GM12878 (cell line): ENCODE measurements at regions not wholly inside any gene's neighbourhood (a gene's known extent, or its start where the extent isn't known, plus 50 kb on each side); places are given as distances from the start of the nearest gene placed in this dataset.

Source experiments
- ATAC-seq: fragments of 200-7000 bp; cut with Tn5 transposase; 3 replicates; pipeline ENCODE4 v1.9.1; 2020; ENCODE audit warnings: mild to moderate bottlenecking, moderate library complexity
- BruUV-seq: library from RNA; stranded (reverse); fragments of 400-500 nt; replicated peaks from 2 replicates; lab custom pipeline; 2021; lab: Mats Ljungman, UMichigan
- CTCF ChIA-PET: fragments of 300-600 bp; sonication (Branson Sonifier 250); formaldehyde crosslinking; extraction: SDS; loops from one replicate; lab custom pipeline; 2021; ENCODE audit warnings: inconsistent platforms; lab: Yijun Ruan, JAX
- POLR2A ChIA-PET: fragments of 350-600 bp; formaldehyde crosslinking; extraction: SDS; loops from one replicate; lab custom pipeline; 2021; ENCODE audit warnings: inconsistent platforms; lab: Charles Lee
- RAD21 ChIA-PET: fragments of 300-600 bp; sonication (Branson Sonifier 250); formaldehyde crosslinking; loops from one replicate; lab custom pipeline; 2023; ENCODE audit warnings: antibody characterized with exemption; ENCODE audit not compliant: unreplicated experiment; lab: Charles Lee
- SMC1A ChIA-PET: fragments of 300-600 bp; sonication (Branson Sonifier 250); formaldehyde crosslinking; loops from one replicate; lab custom pipeline; 2023; ENCODE audit not compliant: unreplicated experiment, uncharacterized antibody; lab: Charles Lee
- DNase-seq: peaks from one replicate; pipeline ENCODE4 v3.0.0-alpha.2; 2011; ENCODE audit warnings: low read depth, low spot score
- FAIRE-seq: peaks from 3 replicates; lab custom pipeline; 2011; peaks lifted over from hg19 to GRCh38; lab: Jason Lieb, UNC
- H2AFZ ChIP-seq: 2 replicates; pipeline ENCODE4 v1.6.0; 2011; ENCODE audit warnings: low read depth, low read length, control low read depth; ENCODE audit not compliant: control insufficient read depth
- H3K27ac ChIP-seq: 2 replicates; pipeline ENCODE4 v1.5.1; 2011; ENCODE audit warnings: control low read depth; ENCODE audit not compliant: control insufficient read depth, insufficient read depth
- H3K27me3 ChIP-seq, 2 experiments: replicated peaks in 1 of 2; 2 replicates each; pipeline versions ENCODE4 v1.6.0 to v1.6.1; 2011; ENCODE audit warnings: low read length in 1 of 2; ENCODE audit not compliant: control insufficient read depth in 2 of 2, insufficient read depth in 2 of 2
- H3K36me3 ChIP-seq, 2 experiments: 2 replicates each; pipeline ENCODE4 v1.5.1; 2011; ENCODE audit warnings: low read length in 1 of 2; ENCODE audit not compliant: control insufficient read depth in 2 of 2, insufficient read depth in 2 of 2
- H3K4me1 ChIP-seq: 2 replicates; pipeline ENCODE4 v1.6.1; 2011; ENCODE audit warnings: mild to moderate bottlenecking, low read length, moderate library complexity, mixed read lengths; ENCODE audit not compliant: control insufficient read depth, insufficient read depth
- H3K4me2 ChIP-seq: 2 replicates; pipeline ENCODE4 v1.6.0; 2011; ENCODE audit warnings: control low read depth; ENCODE audit not compliant: control insufficient read depth, insufficient read depth
- H3K4me3 ChIP-seq: fragments of 200-600 bp; sonication (generic); 2 replicates; pipeline ENCODE4 v1.5.1; 2016
- H3K79me2 ChIP-seq: 2 replicates; pipeline ENCODE4 v1.6.0; 2011; ENCODE audit warnings: low read length; ENCODE audit not compliant: control insufficient read depth, insufficient read depth
- H3K9ac ChIP-seq: 2 replicates; pipeline ENCODE4 v1.8.0; 2011; ENCODE audit warnings: low read length, control low read depth, mixed read lengths; ENCODE audit not compliant: control insufficient read depth, insufficient read depth
- H3K9me3 ChIP-seq: replicated peaks from 3 replicates; pipeline ENCODE4 v1.5.1; 2011; ENCODE audit warnings: mild to moderate bottlenecking, low read length; ENCODE audit not compliant: control insufficient read depth, insufficient read depth
- H4K20me1 ChIP-seq: 2 replicates; pipeline ENCODE4 v1.6.0; 2011; ENCODE audit not compliant: control insufficient read depth, insufficient read depth
- CBFB ChIP-seq: IDR thresholded peaks from 2 replicates; pipeline ENCODE4 v1.6.1; 2016; ENCODE audit warnings: antibody characterized with exemption, low read depth
- CHD1 ChIP-seq: IDR thresholded peaks from 2 replicates; pipeline ENCODE4 v1.6.1; 2012; ENCODE audit warnings: low read depth, low read length, improper control_type of control experiment
- IKZF1 ChIP-seq: fragments of 450-650 bp; conservative IDR thresholded peaks from 2 replicates; pipeline ENCODE4 v1.6.1; 2017; ENCODE audit warnings: antibody characterized with exemption, mild to moderate bottlenecking
- KLF5 ChIP-seq: fragments of 450-650 bp; IDR thresholded peaks from 2 replicates; pipeline ENCODE4 v1.6.1; 2014; ENCODE audit warnings: mild to moderate bottlenecking; ENCODE audit not compliant: partially characterized antibody
- NFYA ChIP-seq: IDR thresholded peaks from 2 replicates; pipeline ENCODE4 v1.6.1; 2011; ENCODE audit warnings: low read depth, mild to moderate bottlenecking, low read length, improper control_type of control experiment, borderline replicate concordance
- POU2F2 ChIP-seq: IDR thresholded peaks from 3 replicates; pipeline ENCODE4 v1.6.1; 2011; ENCODE audit warnings: low read depth, mild to moderate bottlenecking, low read length, borderline replicate concordance
- RFX5 ChIP-seq: IDR thresholded peaks from 2 replicates; pipeline ENCODE4 v1.6.1; 2011; ENCODE audit warnings: low read depth, low read length, improper control_type of control experiment
- SRF ChIP-seq, 2 experiments: IDR thresholded peaks; 2 replicates each; pipeline ENCODE4 v1.6.1; 2011; ENCODE audit warnings: low read depth in 2 of 2, low read length in 2 of 2, mild to moderate bottlenecking in 1 of 2, moderate library complexity in 1 of 2
- YBX1 ChIP-seq: fragments of 450-650 bp; IDR thresholded peaks from 2 replicates; pipeline ENCODE4 v1.6.1; 2016; ENCODE audit warnings: antibody characterized with exemption
- WGBS: methylation state at CpG from one replicate; pipeline ENCODE4 v1.1.6; 2016; ENCODE audit warnings: low lambda C conversion rate; ENCODE audit not compliant: insufficient replicate concordance, insufficient coverage; ENCODE audit errors: missing lambda C conversion rate; 5-methylcytosine and 5-hydroxymethylcytosine counted together
- in situ Hi-C: fragments of 300-500 bp; cut with MboI; formaldehyde crosslinking; loops from 9 replicates; pipeline ENCODE4 v1.14.3; 2018; ENCODE audit warnings: mixed read lengths
- intact Hi-C: fragments of 100-400 bp; cut with micrococcal nuclease; formaldehyde crosslinking; loops from one replicate; pipeline ENCODE4 v1.14.2; 2022; ENCODE audit not compliant: unreplicated experiment
- TF ChIP-seq, protein P1 (sequence below): fragments of 450-650 bp; formaldehyde crosslinking; IDR thresholded peaks from 2 replicates; pipeline ENCODE4 v1.4.0; 2020; ENCODE audit warnings: mild to moderate bottlenecking, moderate library complexity
- TF ChIP-seq, protein P2 (sequence below): fragments of 450-650 bp; IDR thresholded peaks from 2 replicates; pipeline ENCODE4 v1.6.1; 2016; ENCODE audit warnings: mild to moderate bottlenecking, moderate library complexity, borderline replicate concordance
- TF ChIP-seq, protein P3 (sequence below): fragments of 450-650 bp; IDR thresholded peaks from 2 replicates; pipeline ENCODE4 v1.6.1; 2014; ENCODE audit warnings: mild to moderate bottlenecking
- TF ChIP-seq, protein P4 (sequence below): fragments of 450-650 bp; IDR thresholded peaks from 2 replicates; pipeline ENCODE4 v1.6.1; 2017; ENCODE audit warnings: mild to moderate bottlenecking

DNA sequence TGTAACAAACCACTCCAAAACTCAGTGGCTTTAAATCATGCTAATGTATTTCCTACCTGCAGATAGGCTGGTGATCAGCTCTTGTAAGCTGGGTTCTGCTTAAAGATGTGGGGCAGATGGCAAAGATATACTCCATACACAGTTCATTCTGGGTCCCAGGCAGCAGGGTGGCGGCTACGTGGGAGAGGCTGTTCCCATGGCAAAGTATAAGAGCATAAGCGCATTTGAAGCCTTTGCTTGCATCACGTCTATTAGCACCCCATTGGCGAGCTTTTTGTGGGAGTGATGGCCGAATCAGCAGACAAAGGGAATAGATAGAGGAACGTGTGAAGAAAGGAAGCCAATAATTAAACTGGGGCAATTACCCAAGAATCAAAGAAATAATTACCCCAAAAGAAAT lies 523.1 kb downstream of the SPATA31D1 start (continued):
- TF ChIP-seq, protein P1, sequence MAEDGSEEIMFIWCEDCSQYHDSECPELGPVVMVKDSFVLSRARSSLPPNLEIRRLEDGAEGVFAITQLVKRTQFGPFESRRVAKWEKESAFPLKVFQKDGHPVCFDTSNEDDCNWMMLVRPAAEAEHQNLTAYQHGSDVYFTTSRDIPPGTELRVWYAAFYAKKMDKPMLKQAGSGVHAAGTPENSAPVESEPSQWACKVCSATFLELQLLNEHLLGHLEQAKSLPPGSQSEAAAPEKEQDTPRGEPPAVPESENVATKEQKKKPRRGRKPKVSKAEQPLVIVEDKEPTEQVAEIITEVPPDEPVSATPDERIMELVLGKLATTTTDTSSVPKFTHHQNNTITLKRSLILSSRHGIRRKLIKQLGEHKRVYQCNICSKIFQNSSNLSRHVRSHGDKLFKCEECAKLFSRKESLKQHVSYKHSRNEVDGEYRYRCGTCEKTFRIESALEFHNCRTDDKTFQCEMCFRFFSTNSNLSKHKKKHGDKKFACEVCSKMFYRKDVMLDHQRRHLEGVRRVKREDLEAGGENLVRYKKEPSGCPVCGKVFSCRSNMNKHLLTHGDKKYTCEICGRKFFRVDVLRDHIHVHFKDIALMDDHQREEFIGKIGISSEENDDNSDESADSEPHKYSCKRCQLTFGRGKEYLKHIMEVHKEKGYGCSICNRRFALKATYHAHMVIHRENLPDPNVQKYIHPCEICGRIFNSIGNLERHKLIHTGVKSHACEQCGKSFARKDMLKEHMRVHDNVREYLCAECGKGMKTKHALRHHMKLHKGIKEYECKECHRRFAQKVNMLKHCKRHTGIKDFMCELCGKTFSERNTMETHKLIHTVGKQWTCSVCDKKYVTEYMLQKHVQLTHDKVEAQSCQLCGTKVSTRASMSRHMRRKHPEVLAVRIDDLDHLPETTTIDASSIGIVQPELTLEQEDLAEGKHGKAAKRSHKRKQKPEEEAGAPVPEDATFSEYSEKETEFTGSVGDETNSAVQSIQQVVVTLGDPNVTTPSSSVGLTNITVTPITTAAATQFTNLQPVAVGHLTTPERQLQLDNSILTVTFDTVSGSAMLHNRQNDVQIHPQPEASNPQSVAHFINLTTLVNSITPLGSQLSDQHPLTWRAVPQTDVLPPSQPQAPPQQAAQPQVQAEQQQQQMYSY (CRISPR knock-in tag) = no peak

DNA sequence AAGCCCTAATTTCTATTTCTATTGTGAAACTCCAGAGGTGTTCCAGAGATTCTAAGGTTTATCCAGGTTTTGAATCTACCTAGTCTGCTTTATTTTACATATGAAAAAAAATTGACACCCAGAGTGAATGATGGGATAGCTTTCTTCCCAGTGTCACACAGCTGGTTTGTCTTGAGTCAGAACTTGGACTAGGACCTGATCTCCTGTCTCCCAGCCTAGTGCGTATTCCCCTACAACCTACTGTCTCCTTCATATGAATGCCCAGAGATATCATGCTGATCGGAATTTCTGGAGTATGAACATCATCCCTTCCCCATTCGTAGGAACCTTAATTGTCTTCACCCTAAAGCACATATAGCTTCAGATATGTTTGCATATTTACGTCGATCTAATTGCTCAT lies 524.2 kb downstream of the SPATA31D1 start:
- in situ Hi-C loops = loop anchor here (5.0 kb wide), 1 partner anchor 50 kb away; no protein-coding TSS in a partner anchor
- RAD21 ChIA-PET = no interaction called here
- BruUV-seq = no TSS peak
- no peak overlapping the region for H3K9ac ChIP-seq
- no peaks in the 10 kb centered on the region for H4K20me1 ChIP-seq
- no peak overlapping the region for H3K4me3 ChIP-seq
- ATAC-seq (no peak), FAIRE-seq (no peak), DNase-seq (no peak)
- H2AFZ ChIP-seq = no peak overlapping the region
- no peaks in the 10 kb centered on the region for H3K36me3 ChIP-seq
- CTCF ChIA-PET = no interaction called here
- H3K27ac ChIP-seq = no peak overlapping the region
- SMC1A ChIA-PET = no interaction called here
- POLR2A ChIA-PET = no interaction called here
- no peaks in the 10 kb centered on the region for H3K27me3 ChIP-seq
- no peaks in the 10 kb centered on the region for H3K9me3 ChIP-seq
- no peaks in the 10 kb centered on the region for H3K4me1 ChIP-seq
- no peaks in the 10 kb centered on the region for H3K79me2 ChIP-seq
- intact Hi-C loops = no loop called here
- 50% methylated on average over 5 of the region's 5 CpGs for WGBS
- no peak overlapping the region for H3K4me2 ChIP-seq
- TF ChIP-seq KLF5 (no peak), IKZF1 (no peak), POU2F2 (no peak), NFYA (no peak), SRF (IDR thresholded peaks at IDR 0.05; ENCODE audit: low read depth in 2 of 2, low read length in 2 of 2) (no peak), RFX5 (no peak), CHD1 (no peak), YBX1 (no peak), CBFB (no peak)
- TF ChIP-seq, protein P2, sequence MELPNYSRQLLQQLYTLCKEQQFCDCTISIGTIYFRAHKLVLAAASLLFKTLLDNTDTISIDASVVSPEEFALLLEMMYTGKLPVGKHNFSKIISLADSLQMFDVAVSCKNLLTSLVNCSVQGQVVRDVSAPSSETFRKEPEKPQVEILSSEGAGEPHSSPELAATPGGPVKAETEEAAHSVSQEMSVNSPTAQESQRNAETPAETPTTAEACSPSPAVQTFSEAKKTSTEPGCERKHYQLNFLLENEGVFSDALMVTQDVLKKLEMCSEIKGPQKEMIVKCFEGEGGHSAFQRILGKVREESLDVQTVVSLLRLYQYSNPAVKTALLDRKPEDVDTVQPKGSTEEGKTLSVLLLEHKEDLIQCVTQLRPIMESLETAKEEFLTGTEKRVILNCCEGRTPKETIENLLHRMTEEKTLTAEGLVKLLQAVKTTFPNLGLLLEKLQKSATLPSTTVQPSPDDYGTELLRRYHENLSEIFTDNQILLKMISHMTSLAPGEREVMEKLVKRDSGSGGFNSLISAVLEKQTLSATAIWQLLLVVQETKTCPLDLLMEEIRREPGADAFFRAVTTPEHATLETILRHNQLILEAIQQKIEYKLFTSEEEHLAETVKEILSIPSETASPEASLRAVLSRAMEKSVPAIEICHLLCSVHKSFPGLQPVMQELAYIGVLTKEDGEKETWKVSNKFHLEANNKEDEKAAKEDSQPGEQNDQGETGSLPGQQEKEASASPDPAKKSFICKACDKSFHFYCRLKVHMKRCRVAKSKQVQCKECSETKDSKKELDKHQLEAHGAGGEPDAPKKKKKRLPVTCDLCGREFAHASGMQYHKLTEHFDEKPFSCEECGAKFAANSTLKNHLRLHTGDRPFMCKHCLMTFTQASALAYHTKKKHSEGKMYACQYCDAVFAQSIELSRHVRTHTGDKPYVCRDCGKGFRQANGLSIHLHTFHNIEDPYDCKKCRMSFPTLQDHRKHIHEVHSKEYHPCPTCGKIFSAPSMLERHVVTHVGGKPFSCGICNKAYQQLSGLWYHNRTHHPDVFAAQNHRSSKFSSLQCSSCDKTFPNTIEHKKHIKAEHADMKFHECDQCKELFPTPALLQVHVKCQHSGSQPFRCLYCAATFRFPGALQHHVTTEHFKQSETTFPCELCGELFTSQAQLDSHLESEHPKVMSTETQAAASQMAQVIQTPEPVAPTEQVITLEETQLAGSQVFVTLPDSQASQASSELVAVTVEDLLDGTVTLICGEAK = no peak
- TF ChIP-seq, protein P3, sequence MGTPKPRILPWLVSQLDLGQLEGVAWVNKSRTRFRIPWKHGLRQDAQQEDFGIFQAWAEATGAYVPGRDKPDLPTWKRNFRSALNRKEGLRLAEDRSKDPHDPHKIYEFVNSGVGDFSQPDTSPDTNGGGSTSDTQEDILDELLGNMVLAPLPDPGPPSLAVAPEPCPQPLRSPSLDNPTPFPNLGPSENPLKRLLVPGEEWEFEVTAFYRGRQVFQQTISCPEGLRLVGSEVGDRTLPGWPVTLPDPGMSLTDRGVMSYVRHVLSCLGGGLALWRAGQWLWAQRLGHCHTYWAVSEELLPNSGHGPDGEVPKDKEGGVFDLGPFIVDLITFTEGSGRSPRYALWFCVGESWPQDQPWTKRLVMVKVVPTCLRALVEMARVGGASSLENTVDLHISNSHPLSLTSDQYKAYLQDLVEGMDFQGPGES = no peak
- TF ChIP-seq, protein P4, sequence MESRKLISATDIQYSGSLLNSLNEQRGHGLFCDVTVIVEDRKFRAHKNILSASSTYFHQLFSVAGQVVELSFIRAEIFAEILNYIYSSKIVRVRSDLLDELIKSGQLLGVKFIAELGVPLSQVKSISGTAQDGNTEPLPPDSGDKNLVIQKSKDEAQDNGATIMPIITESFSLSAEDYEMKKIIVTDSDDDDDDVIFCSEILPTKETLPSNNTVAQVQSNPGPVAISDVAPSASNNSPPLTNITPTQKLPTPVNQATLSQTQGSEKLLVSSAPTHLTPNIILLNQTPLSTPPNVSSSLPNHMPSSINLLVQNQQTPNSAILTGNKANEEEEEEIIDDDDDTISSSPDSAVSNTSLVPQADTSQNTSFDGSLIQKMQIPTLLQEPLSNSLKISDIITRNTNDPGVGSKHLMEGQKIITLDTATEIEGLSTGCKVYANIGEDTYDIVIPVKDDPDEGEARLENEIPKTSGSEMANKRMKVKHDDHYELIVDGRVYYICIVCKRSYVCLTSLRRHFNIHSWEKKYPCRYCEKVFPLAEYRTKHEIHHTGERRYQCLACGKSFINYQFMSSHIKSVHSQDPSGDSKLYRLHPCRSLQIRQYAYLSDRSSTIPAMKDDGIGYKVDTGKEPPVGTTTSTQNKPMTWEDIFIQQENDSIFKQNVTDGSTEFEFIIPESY = no peak
